ENCODE measurements at regions not wholly inside any gene's neighbourhood (a gene's known extent, or its start where the extent isn't known, plus 50 kb on each side); places are given as distances from the start of the nearest gene placed in this dataset.

DNA sequence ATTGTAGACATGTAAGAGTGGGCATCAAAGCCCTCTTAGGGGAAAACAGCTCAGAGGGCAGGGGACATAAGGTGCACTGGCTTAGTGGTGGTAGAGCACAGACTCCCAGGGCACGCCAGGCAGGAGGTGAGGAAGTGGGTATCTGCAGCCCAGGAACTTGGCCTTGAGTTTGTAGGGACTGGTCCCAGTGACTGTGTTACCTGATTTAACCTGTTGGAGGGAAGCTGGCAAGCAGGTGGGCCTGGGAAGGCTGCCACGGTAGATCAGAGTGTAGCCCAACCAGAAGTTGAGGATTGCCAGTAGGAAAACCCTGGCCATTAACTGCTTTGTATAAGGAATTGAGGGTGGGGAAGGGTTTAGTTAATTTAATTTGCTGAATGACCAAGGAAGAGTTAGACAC lies 417.5 kb upstream of the C2CD4B start:
- Histone ChIP-seq H3K36me3 (ENCODE audit: insufficient read depth, low read length) (no peaks in the 10 kb centered on the region), H3K27me3 (ENCODE audit: insufficient read depth, low read depth, low read length) (no peaks in the 10 kb centered on the region), H3F3A (ENCODE audit: insufficient read depth, low read length, poor library complexity, severe bottlenecking) (no peaks in the 10 kb centered on the region), H3K27ac (ENCODE audit: low read length) (no peak overlapping the region), H3K9me3 (ENCODE audit: low read length) (no peaks in the 10 kb centered on the region), H4K20me1 (ENCODE audit: insufficient read depth) (no peaks in the 10 kb centered on the region), H3K4me3 (ENCODE audit: low read length) (no peak overlapping the region), H2AFZ (ENCODE audit: low read depth, low read length) (no peak overlapping the region), H3K9ac (ENCODE audit: low read length) (no peak overlapping the region), H3K9me2 (ENCODE audit: insufficient read depth, low read length) (no peaks in the 10 kb centered on the region), H3K4me2 (ENCODE audit: low read length) (no peak overlapping the region), H3K79me2 (replicated peaks; ENCODE audit: insufficient read depth, low read length) (no peaks in the 10 kb centered on the region)
- TF ChIP-seq MXI1 (conservative IDR thresholded peaks at IDR 0.05; ENCODE audit: poor library complexity, severe bottlenecking): no peak
- no peak for TF ChIP-seq CTCF (IDR thresholded peaks at IDR 0.05; ENCODE audit: poor library complexity, severe bottlenecking)
- TF ChIP-seq POLR2AphosphoS5 (IDR thresholded peaks at IDR 0.05): no peak
- TF ChIP-seq RAD21 (conservative IDR thresholded peaks at IDR 0.05): no peak
- TF ChIP-seq EP300 (conservative IDR thresholded peaks at IDR 0.05; ENCODE audit: poor library complexity, severe bottlenecking): no peak
- no peak for TF ChIP-seq SMC3 (conservative IDR thresholded peaks at IDR 0.05; ENCODE audit: poor library complexity)
- TF ChIP-seq REST (IDR thresholded peaks at IDR 0.05; ENCODE audit: borderline replicate concordance): no peak
- TF ChIP-seq EZH2 (IDR thresholded peaks at IDR 0.05; ENCODE audit: borderline replicate concordance, insufficient read depth, low read length, poor library complexity, severe bottlenecking): no peak
- TF ChIP-seq TAF1 (IDR thresholded peaks at IDR 0.05; ENCODE audit: low read depth): no peak

GRCh38 chr15:62584301-62585235 lies 419.5 kb upstream of the C2CD4B start:
- Histone ChIP-seq H2AFZ (ENCODE audit: low read depth, low read length) (no peak overlapping the region), H3K9me2 (ENCODE audit: insufficient read depth, low read length) (no peaks in the 10 kb centered on the region), H3K27me3 (ENCODE audit: insufficient read depth, low read depth, low read length) (no peaks in the 10 kb centered on the region), H3K4me2 (ENCODE audit: low read length) (no peak overlapping the region), H4K20me1 (ENCODE audit: insufficient read depth) (no peaks in the 10 kb centered on the region), H3K9me3 (ENCODE audit: low read length) (no peaks in the 10 kb centered on the region), H3K79me2 (replicated peaks; ENCODE audit: insufficient read depth, low read length) (no peaks in the 10 kb centered on the region), H3K27ac (ENCODE audit: low read length) (no peak overlapping the region), H3K36me3 (ENCODE audit: insufficient read depth, low read length) (no peaks in the 10 kb centered on the region), H3F3A (ENCODE audit: insufficient read depth, low read length, poor library complexity, severe bottlenecking) (no peaks in the 10 kb centered on the region), H3K4me3 (ENCODE audit: low read length) (no peak overlapping the region), H3K9ac (ENCODE audit: low read length) (no peak overlapping the region)
- TF ChIP-seq REST (IDR thresholded peaks at IDR 0.05; ENCODE audit: borderline replicate concordance) (no peak), RAD21 (conservative IDR thresholded peaks at IDR 0.05) (no peak), CTCF (IDR thresholded peaks at IDR 0.05; ENCODE audit: poor library complexity, severe bottlenecking) (no peak), POLR2AphosphoS5 (IDR thresholded peaks at IDR 0.05) (no peak), MXI1 (conservative IDR thresholded peaks at IDR 0.05; ENCODE audit: poor library complexity, severe bottlenecking) (no peak), EZH2 (IDR thresholded peaks at IDR 0.05; ENCODE audit: borderline replicate concordance, insufficient read depth, low read length, poor library complexity, severe bottlenecking) (no peak)
